Stimulated activated CD4-positive, alpha-beta T cell treated with anti-CD3 and anti-CD28 coated beads, Interleukin-4, amount 100 ng/mL, for 1 hour (primary cell): ENCODE measurements at regions not wholly inside any gene's neighbourhood (a gene's known extent, or its start where the extent isn't known, plus 50 kb on each side); places are given as distances from the start of the nearest gene placed in this dataset.

ENCODE experiments used
- DNase-seq: peaks from one replicate; pipeline ENCODE4 v3.0.0-alpha.2; 2020

DNA sequence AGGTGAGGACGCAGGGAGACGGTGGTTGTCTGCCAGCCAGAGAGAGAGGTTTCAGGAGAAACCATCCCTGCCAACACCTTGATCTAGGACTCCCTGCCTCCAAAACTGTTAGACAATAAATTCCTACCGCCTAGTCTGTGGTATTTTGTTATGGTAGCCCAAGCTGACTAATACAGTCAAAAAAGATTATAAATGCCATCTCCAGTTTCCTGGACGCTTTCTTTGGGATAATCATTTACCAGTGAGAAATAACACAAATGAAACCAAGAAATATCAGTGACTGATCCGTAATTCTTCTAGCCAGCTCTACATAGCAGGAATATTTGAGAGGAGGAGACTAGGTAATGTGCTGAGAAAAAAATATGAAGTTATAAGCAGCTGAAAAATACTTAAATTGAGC lies 707.8 kb upstream of the LMCD1 start:
- DNase-seq, result no peak

DNA sequence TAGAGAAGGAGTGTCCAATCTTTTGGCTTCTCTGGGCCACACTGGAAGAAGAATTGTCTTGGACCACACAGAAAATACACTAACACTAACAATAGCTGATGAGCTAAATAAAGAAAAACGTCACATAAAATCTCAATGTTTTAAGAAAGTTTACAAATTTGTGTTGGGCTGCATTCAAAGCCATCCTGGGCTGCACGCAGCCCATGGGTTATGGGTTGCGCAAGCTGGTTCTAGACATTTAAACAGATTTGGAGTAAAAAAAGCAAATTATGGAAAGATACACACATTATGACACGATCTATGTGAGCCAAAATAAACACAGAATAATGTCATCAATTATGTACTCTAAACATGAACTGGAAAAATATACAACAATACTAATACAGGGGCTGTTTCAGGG lies 703.3 kb upstream of the LMCD1 start:
- DNase-seq, result no peak

DNA sequence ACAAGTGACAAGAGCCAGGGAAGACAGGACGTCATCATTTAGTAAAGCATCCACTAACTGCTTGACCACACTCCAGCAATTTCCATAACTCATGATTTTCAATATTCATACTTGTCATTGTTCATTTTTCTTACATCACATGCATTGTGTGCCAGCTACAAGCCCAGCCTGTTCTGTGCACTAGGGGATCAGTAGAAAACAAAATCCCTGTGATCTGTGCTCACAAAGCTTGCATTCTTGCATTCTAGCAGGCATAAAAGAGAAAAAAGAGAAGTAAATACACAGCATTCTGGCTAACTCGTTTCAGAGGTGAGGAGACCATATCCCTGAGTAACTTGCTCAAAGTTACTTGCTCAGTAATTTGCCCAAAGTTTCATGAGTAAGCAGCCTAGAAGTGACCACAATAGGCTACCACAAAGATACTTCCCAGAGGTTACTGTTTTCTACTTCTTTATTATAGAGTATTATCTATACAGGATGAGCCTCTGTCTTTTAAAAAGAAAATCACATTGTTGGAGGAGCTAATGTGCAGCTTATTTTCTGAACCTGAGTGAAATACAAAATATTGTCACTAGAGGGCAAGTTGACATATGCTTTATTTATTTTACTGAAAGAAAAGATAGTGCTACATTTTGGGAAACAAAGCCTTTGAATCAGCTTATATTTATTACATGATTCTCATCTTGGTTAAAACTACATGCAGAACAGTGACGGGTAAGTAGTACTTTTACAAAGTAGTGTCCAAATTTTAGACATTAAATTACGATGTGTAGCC lies 701.4 kb upstream of the LMCD1 start:
- DNase-seq, result no peak

DNA sequence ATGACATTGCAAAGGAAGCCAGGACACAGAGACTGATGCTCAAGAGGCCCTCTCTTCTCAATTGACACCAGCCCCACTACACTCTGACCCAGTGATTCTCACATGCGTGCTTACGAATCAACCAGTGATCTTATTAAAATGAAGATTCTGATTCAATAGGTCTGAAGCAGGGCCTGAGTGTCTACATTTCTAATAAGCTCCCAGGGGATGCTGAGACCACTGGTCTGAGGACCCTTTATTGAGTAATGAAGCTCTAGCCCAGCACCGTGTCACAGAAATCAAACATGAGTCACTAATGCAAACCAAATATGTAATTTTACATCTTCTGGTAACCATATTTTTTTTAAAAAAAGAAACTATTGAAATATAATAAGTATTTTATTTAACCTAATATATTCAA lies 689.1 kb upstream of the LMCD1 start:
- no peak for DNase-seq

DNA sequence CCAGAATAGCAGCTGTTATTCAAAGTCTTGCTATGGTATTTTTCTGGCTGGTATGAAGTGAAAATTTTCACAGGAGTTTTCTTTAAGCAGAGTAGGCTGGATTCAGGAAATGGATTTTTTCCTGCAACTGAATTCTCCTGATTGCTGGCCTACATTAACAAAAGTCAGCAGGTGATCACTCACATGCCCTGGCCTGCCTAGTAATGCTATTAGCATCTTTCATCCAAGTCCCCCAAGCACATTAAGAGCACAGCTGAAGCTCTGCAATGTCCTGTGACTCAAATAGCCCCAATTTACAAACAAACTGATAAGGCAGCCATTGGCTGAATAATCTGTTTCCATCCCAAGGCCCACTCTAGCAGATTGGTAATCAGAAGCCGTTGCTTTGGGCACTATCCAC lies 688.3 kb upstream of the LMCD1 start:
- DNase-seq, result no peak

DNA sequence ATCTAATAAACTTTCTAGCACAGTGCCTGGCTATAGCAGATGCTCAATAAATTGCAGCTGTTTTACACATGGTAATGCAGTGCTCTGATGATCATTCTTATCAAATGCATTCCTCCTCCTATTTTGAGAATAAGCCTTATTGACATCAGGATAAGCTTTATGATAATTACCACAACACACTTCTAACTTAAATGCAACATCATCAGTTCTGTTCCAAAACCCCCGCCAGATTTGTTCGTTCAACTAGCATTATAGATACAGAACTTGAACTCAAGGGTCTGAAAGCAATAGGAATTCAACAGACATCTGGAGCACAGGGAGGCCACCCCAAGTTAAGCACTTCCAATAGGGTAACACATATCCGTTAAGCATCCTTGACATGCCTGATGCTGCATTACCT lies 684.4 kb upstream of the LMCD1 start:
- no peak for DNase-seq

DNA sequence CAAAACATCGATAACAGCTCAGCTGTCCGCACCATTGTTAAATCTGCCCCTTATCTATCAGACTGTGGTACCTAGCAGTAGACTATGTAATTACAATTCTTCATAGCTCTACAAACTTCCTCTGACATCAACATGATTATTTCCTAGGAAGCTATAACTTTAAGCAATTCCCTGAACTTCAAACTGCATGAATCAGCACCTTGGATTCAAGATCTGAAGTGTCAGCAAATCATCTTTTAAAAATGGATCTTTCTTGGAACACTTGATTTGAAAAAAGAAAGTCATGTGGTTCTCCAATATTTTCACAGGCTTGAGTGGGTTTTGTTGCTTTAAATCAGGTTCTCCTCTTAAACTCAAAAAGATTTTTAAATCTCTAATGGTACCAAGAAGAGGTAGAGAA lies 680.7 kb upstream of the LMCD1 start:
- no peak for DNase-seq

DNA sequence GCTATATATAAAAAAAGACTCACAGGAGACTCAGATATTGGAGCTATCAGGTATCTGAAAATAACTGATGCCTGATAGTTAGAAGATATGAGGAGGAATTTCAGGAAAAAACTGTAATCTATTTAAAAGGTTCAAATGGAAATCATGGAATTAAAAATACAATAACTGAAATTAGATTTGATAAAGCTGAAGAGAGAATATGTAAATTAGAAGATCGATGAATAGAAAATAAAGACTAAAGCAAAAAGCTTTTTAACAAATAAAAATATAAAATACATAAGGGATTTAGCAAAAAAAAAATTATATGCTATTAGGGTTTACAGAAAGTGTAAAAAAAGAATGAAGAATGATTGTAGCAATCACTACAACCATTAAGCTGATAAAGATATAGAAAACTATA lies 679.8 kb upstream of the LMCD1 start:
- no peak for DNase-seq

DNA sequence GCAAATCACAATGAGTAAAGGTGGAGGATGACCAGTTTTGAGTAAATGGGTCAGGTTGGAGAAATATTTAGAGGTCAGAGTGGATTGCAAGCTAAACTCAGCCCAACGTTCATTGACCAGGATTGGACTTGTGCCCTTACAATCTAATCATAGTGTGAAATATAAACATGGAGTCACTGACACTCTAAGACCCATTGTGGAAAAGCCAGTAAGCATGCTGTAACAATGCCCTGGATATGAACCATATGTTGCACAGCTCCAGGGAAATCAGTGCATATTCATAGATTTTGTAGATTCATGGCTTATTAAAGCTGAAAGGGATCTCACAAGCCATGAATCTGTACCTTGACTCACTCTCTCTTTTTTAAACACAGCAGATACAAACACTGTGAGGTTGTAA lies 660.2 kb upstream of the LMCD1 start:
- DNase-seq, result no peak

DNA sequence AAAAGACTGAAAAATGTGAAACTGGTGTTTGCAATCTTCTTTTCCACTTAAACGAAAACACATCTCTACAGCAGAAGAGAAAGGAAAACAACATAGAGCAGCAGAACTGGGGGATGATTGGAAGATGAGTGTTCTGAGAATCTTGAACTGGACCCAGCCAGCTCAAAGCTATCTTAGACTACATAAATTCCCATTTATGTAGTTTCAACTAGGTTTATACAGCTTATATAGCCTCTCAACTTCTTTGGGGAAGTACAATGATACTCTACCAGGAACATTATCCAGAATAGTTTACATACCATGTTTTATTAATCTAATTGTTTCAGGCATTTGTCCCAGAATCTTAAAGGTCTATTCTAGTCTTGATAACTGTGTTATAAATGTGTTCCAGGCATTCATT lies 658.2 kb upstream of the LMCD1 start:
- no peak for DNase-seq

DNA sequence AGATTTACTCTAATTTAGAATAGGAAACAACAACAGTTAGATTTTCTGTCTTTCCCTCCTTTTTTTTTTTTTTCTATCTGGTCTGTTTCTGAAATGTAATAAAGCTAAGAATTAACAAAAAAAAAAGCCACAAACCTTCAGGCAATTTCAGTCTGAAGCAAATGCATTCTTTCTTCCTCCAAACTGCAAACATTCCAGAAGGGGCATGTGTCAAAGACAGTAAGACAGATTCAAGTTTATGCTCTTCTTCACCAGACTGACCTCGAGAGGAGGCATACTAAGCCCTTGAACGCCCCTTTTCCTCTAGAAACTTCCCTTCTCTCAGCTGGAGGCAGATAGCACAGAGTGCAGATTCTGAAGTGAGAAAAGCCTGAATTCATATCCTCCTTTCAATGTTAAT lies 654.6 kb upstream of the LMCD1 start:
- no peak for DNase-seq

DNA sequence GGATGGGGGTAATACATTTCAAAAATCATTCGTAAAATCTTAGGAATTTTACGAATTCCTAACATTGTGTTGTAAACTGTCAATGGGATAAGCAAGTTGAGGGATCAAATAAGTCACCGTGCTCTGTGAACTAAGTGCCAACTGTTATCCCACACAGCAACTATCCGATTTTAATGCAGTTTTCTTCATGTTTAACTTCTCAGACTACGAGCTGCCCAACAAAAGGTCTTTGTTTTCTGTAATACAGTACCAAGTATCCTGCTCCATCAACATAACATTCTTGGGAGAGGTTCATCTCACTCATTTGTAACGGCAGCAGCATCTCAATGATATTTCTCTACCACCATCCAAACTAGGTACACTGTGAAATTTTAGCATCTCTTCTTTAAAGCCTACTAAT lies 654.1 kb upstream of the LMCD1 start:
- no peak for DNase-seq

DNA sequence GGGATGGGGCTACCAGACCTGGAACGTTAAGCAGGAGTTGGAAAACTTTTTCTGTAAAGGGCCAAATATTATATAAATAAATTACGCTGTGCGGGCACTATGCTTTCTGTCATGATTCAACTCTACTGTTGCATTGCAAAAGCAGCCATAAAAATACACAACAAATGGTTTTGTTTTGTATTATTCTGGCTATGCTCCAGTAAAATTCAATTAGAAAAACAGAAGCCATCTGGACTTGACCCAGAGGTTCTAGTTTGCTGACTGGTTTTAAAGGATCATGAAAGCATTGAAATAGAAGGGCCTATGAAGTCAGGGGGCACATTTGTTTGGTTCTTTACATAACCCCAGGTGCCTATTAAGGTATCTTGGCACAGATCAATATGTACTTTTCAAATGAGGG lies 647.4 kb upstream of the LMCD1 start:
- no peak for DNase-seq

DNA sequence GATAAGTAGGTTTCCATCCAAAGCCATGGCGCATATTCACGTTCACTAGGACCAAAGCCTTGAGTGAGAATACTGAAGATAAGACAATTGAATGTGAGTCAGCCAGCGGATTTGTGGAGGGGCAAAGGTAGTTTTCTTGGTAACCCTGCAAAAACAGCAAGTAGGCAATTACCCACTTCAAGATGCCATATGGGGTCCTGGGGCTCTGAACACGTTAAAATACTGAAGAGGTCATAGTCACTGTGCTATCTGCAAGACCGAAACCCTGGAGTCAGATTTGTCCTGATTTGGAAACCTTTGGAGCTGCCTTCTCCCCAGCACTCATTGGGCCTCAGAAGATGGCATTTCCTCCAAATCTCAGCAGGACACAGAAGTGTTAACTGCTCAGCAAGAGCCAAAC lies 646.9 kb upstream of the LMCD1 start:
- no peak for DNase-seq

DNA sequence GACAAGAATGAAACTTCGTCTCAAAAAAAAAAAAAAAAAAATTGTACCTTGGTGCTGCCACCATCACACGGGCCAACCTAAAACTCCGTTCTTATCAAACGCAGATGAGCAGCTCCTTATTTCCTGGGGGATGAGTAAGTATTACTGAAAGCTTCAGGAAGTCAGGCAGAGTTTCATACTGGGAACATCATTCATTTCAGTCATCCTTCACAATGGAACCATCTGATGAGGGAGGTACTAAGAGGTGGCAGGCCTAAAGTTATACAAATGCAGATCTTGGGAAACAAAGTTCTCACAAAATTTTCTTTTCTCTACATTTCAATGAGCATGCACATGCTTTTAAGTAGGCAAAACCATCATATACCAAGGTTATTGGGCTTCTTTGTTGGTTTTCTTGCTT lies 636.0 kb upstream of the LMCD1 start:
- no peak for DNase-seq

DNA sequence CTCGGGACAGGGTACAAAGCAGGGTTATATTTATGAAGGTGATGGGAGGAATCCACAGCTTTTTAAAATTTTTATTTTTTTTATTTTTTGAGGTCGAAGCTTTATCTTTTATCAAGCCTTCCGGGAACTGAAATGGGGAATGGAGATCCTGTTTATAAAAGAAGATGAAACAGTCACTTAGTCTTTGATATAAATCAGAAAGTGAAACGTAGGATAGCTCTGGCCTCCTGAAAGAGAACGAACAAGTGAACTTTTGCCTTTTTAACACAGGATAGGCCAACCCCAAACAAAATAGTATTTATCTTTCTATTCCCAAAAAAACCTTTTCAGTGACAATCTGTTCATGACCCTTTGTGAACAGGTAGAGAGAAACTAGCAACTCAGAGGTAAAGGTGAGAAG lies 634.0 kb upstream of the LMCD1 start:
- no peak for DNase-seq

DNA sequence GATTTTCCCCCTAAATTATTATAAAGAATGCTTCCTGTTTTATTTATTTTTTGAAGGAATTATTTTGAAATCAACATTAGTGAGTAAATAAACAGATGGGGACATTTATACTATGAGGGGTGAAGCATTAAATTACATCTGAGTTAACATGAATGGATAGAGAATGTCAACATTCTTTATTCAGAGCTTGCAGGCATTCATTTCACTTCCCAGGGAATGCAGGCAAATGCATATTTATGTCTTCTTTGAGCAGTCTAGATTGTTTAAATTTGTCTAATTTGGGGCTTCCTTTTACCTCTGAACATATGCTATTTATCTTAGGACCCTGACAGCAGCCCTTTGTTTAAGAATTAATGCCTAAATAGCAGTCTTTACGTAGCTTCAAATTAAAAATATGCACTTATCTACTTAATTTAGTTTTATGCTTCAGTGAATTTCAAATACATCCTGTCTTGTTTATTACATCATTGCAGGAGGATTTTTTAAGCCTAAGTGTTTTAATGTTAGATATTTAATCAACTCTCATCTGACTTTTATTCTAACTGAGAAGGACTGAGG lies 630.5 kb upstream of the LMCD1 start:
- no peak for DNase-seq

DNA sequence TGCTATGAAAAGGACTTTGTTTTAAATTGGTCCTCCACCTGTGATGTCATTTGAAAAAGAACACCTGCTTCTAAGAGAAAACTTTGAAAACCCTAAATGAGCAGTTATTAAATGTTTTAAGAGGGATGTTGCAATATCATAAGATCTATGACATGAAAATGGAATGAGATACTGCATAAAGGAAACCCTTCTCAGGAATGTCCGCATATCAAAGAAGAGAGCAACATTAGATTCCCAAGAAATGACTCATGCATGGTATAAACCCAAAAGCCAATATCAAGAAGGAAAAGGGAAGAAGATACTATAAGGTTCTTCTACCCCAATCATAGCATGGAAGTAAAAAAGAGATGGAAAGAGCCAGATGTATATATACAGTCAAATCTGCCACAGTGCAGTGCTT lies 627.5 kb upstream of the LMCD1 start:
- DNase-seq, result no peak

DNA sequence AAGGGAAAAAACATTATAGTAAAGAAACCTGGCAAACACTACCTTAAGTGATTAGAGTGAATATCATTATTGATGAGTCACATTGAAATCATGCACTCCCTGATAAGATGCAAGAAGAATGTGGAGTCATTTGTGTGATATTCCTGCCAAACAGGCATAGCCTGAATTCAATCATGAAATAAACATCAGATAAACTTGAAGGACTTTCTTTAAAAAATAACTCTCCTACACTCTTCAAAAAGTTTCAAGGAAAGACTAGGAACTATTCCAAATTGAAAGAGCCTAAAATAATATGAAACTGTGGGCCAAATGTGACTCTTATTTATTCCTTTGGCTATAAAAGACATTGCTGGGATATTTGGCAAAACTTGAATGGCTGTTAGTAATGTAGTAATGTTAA lies 625.7 kb upstream of the LMCD1 start:
- DNase-seq, result no peak

DNA sequence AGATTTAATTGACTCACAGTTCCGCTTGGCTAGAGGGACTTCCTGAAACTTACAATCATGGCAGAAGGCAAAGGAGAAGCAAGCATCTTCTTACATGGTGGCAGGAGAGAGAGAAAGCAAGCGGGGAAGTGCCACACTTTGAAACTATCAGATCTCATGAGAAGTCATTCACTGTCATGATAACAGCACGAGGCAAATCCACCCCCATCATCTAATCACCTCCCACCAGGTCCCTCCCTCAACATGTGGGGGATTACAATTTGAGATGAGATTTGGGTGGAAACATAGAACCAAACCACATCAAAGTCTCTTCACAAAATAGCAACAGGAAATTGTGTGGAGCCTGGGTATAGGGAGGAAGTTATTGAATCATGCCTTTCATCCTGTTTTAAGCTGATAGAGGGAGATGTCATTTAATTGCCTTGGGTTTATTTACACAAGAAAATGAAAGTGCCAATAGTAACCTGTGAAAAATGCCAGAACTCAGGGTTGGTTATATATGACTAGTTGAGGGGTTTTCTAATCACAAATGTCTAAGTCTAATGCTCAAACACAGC lies 624.8 kb upstream of the LMCD1 start:
- DNase-seq, result peak; percentile 34

DNA sequence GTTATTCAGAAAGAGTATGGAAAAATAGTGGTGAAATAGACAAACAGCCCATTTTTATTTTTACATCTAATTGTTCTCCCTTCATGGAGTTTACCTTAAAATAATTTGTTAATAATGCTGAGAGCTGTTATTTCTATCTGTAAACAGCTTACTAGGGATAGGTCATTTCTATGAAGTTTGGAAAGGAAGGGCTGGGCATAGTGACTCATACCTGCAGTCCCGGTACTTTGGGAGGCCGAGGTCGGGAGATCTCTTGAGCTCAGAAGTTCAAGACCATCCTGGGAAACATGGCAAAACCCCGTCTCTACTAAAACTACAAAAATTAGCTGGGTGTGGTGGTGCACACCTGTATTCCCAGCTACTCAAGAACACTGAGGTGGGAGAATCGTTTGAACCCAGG lies 624.3 kb upstream of the LMCD1 start:
- DNase-seq, result no peak

DNA sequence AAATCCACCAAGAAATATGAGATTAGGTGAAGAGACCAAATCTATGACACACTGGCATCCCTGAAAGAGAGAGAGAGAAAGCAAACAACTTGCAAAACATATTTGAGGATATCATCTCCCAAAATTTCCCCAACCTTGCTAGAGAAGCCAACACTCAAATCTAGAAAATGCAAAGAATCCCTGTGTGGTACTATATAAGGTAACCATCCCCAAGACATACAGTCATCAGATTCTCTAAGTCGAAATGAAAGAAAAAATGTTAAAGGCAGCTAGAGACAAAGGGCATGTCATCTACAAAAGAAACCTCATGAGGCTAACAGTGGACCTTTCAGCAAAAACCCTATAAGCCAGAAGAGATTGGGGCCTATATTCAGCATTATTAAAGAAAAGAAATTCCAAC lies 622.1 kb upstream of the LMCD1 start:
- no peak for DNase-seq

DNA sequence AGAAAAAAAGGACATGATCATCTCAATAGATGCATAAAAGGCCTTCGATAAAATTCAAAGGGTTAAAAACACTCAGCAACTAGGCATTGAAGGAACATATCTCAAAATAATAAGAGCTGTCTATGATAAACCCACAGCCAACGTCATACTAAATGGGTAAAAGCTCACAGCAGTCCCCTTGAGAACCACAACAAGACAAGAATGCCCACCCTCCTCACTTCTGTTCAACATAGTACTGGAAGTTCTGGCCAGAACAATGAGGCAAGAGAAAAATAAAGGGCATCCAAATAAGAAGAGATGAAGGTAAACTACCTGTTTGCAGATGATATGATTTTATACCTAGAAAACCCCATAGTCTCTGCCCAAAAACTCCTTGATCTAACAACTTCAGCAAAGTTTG lies 619.7 kb upstream of the LMCD1 start:
- no peak for DNase-seq

DNA sequence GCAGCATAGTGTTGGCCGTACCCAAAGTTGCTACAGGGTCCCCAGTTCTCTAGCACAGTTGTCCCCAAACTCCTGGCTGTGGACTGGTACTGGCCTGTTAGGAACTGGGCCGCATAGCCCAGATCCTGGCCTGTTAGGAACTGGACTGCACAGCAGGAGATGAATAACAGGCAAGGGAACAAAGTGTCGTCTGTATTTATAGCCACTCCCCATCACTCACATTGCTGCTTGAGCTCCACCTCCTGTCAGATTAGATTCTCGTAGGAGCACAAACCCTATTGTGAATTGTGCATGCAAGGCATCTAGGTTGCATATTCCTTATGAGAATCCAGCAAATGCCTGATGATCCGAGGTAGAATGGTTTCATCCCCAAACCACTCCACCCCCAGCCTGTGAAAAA lies 604.0 kb upstream of the LMCD1 start:
- no peak for DNase-seq

DNA sequence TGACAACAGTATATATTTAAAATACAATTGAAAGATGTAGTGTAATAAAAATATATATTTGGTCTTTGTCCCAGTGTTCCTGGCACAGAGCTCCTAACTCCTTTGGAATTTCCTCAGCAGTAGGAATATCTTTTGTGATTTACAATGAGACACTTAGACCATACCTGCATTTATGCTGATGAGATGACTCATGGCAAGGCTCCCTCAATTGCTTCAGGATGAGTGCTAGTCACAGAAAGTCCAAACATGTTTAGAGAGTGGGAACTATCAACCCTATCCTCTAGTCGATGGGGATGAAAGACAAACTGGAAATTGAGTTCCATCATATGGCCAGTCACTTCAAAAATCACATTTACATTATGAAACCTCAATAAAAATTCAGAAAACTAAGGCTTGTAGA lies 588.3 kb upstream of the LMCD1 start:
- no peak for DNase-seq
